ENCODE measurements at regions not wholly inside any gene's neighbourhood (a gene's known extent, or its start where the extent isn't known, plus 50 kb on each side); places are given as distances from the start of the nearest gene placed in this dataset.

DNA sequence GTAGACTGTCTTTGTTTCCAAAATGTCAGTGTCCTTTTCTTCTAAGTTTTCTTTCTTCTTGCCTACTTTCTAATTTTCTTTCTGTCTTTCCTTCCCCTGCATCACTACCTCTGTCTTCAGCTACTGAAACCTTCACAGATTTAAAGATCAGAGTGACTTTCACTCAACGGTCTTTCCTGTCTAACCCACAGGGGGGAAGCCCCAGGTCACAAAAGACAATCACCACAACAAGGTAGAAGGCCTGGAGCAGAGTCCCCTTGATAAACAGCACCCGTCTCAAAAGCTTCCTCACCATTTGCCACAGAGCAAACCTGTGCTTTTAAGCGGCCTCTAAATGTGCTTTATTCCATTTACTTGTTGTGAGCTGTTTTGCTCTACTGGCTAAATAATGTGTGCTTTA is 665.4 kb downstream of the BCL11A start (continued):
- no peak for TF ChIP-seq SUZ12 (IDR thresholded peaks at IDR 0.05; ENCODE audit: unreplicated experiment)
- TF ChIP-seq NR2C2 (IDR thresholded peaks at IDR 0.05; ENCODE audit: borderline replicate concordance, control insufficient read depth, insufficient read length, low read depth), result no peak
- TF ChIP-seq TCF12 (IDR thresholded peaks at IDR 0.05; ENCODE audit: low read depth, low read length), result no peak
- TF ChIP-seq HCFC1 (IDR thresholded peaks at IDR 0.05; ENCODE audit: low read length), result no peak
- TF ChIP-seq, protein P1, sequence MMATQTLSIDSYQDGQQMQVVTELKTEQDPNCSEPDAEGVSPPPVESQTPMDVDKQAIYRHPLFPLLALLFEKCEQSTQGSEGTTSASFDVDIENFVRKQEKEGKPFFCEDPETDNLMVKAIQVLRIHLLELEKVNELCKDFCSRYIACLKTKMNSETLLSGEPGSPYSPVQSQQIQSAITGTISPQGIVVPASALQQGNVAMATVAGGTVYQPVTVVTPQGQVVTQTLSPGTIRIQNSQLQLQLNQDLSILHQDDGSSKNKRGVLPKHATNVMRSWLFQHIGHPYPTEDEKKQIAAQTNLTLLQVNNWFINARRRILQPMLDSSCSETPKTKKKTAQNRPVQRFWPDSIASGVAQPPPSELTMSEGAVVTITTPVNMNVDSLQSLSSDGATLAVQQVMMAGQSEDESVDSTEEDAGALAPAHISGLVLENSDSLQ (IDR thresholded peaks at IDR 0.05), result peak; percentile 20; the same call in 1 of the 2 replicates
- TF ChIP-seq NR2C1 (IDR thresholded peaks at IDR 0.05), result no peak
- TF ChIP-seq EGR1 (IDR thresholded peaks at IDR 0.05; ENCODE audit: borderline replicate concordance in 1 of 2, low read depth in 2 of 2, low read length in 2 of 2), result no peak
- no peak for TF ChIP-seq FOXK2 (IDR thresholded peaks at IDR 0.05)
- no peak for TF ChIP-seq ZNF274 (IDR thresholded peaks at IDR 0.05; ENCODE audit: insufficient read depth, insufficient read length)
- TF ChIP-seq ZNF622 (IDR thresholded peaks at IDR 0.05), result no peak
- no peak for TF ChIP-seq STAT1 (conservative IDR thresholded peaks at IDR 0.05)
- no peak for TF ChIP-seq MTA3 (IDR thresholded peaks at IDR 0.05; ENCODE audit: borderline replicate concordance, low read length)
- TF ChIP-seq ESRRA (IDR thresholded peaks at IDR 0.05; ENCODE audit: low read length), result no peak
- no peak for TF ChIP-seq KDM1A (IDR thresholded peaks at IDR 0.05; ENCODE audit: borderline replicate concordance)
- TF ChIP-seq POLR2AphosphoS5 (IDR thresholded peaks at IDR 0.05; ENCODE audit: low read length), result no peak
- TF ChIP-seq, protein P2, sequence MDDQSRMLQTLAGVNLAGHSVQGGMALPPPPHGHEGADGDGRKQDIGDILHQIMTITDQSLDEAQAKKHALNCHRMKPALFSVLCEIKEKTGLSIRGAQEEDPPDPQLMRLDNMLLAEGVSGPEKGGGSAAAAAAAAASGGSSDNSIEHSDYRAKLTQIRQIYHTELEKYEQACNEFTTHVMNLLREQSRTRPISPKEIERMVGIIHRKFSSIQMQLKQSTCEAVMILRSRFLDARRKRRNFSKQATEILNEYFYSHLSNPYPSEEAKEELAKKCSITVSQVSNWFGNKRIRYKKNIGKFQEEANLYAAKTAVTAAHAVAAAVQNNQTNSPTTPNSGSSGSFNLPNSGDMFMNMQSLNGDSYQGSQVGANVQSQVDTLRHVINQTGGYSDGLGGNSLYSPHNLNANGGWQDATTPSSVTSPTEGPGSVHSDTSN (IDR thresholded peaks at IDR 0.05; ENCODE audit: insufficient replicate concordance, low read depth, low read length), result no peak
- no peak for TF ChIP-seq POLR2A (IDR thresholded peaks at IDR 0.05; ENCODE audit: low read depth, low read length)
- TF ChIP-seq MEF2B (IDR thresholded peaks at IDR 0.05; ENCODE audit: partially characterized antibody, poor library complexity, severe bottlenecking), result no peak
- no peak for TF ChIP-seq PML (IDR thresholded peaks at IDR 0.05; ENCODE audit: low read length)
- TF ChIP-seq CREB1 (IDR thresholded peaks at IDR 0.05; ENCODE audit: low read depth), result no peak
- no peak for TF ChIP-seq CHD2 (IDR thresholded peaks at IDR 0.05; ENCODE audit: borderline replicate concordance, low read depth, low read length)
- TF ChIP-seq PAX8 (IDR thresholded peaks at IDR 0.05), result no peak
- TF ChIP-seq, protein P3, sequence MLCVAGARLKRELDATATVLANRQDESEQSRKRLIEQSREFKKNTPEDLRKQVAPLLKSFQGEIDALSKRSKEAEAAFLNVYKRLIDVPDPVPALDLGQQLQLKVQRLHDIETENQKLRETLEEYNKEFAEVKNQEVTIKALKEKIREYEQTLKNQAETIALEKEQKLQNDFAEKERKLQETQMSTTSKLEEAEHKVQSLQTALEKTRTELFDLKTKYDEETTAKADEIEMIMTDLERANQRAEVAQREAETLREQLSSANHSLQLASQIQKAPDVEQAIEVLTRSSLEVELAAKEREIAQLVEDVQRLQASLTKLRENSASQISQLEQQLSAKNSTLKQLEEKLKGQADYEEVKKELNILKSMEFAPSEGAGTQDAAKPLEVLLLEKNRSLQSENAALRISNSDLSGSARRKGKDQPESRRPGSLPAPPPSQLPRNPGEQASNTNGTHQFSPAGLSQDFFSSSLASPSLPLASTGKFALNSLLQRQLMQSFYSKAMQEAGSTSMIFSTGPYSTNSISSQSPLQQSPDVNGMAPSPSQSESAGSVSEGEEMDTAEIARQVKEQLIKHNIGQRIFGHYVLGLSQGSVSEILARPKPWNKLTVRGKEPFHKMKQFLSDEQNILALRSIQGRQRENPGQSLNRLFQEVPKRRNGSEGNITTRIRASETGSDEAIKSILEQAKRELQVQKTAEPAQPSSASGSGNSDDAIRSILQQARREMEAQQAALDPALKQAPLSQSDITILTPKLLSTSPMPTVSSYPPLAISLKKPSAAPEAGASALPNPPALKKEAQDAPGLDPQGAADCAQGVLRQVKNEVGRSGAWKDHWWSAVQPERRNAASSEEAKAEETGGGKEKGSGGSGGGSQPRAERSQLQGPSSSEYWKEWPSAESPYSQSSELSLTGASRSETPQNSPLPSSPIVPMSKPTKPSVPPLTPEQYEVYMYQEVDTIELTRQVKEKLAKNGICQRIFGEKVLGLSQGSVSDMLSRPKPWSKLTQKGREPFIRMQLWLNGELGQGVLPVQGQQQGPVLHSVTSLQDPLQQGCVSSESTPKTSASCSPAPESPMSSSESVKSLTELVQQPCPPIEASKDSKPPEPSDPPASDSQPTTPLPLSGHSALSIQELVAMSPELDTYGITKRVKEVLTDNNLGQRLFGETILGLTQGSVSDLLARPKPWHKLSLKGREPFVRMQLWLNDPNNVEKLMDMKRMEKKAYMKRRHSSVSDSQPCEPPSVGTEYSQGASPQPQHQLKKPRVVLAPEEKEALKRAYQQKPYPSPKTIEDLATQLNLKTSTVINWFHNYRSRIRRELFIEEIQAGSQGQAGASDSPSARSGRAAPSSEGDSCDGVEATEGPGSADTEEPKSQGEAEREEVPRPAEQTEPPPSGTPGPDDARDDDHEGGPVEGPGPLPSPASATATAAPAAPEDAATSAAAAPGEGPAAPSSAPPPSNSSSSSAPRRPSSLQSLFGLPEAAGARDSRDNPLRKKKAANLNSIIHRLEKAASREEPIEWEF (IDR thresholded peaks at IDR 0.05; ENCODE audit: insufficient replicate concordance, low read depth, low read length), result no peak
- TF ChIP-seq, protein P4, sequence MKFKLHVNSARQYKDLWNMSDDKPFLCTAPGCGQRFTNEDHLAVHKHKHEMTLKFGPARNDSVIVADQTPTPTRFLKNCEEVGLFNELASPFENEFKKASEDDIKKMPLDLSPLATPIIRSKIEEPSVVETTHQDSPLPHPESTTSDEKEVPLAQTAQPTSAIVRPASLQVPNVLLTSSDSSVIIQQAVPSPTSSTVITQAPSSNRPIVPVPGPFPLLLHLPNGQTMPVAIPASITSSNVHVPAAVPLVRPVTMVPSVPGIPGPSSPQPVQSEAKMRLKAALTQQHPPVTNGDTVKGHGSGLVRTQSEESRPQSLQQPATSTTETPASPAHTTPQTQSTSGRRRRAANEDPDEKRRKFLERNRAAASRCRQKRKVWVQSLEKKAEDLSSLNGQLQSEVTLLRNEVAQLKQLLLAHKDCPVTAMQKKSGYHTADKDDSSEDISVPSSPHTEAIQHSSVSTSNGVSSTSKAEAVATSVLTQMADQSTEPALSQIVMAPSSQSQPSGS (IDR thresholded peaks at IDR 0.05; ENCODE audit: low read length), result peak; percentile 67; the same call in 1 of the 2 replicates
- no peak for TF ChIP-seq HDAC6 (IDR thresholded peaks at IDR 0.05; ENCODE audit: unreplicated experiment)

Measured in GM12878 (cell line).